COR-L47 (cell line): ENCODE measurements at regions not wholly inside any gene's neighbourhood (a gene's known extent, or its start where the extent isn't known, plus 50 kb on each side); places are given as distances from the start of the nearest gene placed in this dataset.

Experiments used
- DNase-seq: peaks from one replicate; lab custom pipeline; 2025; lab: John Stamatoyannopoulos, UW

DNA sequence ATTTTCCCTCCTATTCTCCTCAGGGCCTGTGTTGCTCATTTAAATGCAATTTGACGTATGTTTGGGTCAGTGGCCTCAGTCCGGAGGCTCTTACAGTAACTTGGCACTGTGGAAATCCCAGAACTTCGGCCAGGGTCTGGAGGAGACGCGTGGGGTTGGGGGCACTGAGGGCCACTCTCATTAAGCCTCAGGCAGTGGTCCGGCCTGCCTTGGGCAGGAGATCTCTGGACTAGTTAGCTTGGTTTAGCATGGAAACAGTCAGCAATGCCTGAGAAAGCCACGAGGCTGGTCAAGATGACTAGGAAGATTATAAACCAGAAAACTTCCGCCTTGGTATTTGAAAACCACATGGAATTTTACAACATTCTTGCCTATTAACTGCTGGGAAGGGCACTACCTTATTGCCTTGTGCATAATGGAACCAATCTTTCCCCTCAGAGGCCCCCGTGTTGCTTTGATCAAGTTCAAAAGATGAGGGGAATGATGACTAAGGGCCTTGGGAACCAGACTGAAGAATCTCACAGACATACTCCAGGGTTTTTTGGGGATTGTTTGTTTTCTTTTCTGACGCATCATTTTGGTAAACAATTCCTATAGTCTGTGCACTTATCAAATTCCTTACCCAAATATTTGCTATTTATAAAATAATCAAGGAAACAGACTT is 206.0 kb upstream of the PREP start:
- DNase-seq, result no peak

DNA sequence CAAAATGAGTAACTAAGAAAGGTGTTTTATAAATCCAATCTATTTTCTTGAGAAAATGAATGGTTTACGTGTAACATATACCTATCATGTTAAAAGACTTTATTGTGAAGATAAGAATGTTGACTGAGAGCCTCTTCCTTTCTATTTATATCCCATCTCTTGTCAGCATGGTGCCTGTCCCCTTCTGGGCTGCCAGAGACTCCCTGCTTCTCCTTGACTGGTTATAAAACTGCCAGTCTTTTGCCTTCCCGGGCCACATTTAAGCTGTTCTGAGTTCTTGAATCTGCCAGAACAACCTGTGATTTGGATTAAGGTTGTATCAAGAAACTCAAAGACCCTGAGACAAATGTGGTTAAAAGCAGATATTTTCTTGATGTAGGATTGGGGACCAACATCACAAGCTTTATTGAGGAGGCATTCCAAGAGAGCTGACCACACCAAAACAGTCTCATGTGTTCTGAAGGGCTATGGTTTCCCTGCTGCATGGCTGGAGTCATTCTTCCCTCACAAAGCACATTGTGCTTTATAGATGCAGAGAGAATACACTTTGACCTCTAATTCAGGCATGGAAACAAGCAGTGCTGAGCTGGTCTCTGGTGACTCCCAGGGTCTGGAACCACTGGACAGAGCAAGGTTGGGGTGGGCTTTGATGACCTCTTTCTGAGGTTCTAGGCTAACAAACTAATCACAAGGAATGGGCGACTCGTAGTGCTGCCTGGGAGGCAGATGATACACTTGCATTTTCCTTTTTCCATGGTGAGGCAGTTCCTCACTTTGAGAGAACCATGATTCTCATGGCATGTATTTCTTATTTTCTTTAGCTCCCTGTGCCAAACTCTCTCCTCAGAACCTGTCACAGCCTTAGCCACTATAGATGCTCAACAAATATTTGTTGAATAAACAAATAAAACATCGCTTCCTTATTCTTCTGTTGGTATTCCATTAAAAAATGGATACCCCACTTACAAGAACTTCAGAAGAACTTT is 205.0 kb upstream of the PREP start:
- no peak for DNase-seq

DNA sequence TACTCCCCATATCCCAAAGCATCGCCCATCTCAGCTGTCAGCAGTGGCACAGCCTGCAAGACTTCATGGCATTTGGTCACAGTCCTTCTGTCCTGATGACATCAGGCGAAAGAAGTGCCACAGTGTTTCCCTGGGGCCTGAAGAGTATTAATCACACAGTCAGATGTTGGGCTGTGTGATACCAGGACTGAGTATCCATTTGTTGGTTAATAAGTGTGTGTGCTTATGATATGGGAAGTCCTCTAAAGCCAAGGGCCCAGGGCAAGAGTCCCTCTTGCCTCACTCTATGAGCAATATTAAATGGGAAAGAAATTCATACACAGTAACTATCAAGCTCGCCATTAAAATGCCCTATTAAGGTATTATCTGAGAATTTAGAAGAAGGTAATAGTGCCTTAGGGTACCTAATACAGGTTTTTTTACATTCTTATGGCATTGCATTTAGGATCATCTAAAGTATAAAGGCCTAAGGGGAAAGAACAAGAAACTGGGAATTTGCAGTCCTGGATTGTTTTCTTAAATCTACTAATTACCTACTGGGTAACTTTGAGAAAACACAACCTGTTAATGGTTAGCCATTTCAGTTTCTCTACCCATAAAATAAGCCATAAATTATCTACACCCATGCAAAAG is 204.1 kb upstream of the PREP start:
- no peak for DNase-seq

DNA sequence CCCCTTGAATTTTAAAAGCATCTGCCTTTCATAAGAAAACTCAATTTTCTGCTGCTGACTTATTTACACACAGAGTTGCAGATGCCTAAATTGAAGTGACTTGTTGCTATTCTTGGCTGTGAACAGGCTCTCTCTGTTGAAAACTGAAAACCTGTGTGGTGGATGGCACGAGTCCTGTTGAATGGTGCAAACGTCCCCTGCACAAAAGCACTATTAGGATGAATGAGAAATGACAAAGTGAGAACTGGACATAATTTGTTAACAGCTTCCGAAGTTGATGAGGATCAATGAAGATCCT is 201.7 kb upstream of the PREP start:
- DNase-seq, result no peak

DNA sequence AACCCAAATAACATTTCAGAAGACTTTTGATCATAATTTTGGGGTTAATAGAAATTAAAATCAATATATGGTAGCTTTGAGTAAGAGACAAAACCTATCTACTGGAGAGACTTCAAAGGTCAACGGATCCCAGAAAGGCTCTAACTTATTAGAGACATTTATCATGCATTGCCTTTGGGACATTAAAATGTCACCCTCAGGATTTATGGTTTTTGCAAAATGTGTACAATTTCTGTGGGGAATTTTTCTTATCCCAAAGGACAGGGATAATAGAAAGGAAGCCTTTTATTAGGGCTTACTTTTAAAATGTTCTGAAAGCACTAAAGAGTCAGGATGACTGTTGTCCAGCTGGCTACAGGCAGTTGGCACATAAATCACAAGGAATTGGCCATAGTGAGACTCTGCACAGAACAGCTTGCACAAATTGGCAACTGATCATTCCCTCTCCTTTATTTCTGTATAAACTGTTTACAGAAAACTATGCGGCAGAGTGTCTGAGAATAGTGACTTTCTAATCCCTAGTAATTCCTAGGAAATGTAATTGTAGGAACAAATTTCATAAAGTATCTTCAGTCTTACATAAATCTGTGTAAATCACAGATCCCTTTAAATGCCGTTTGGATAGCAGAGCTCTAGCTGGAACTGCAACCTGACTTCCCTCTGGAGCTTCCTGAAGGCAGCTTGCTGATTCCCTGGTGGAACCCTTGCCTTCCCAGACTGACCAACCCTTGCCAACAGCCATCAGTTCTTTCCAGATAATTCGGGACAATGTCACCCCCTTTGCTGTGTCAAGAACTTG is 201.1 kb upstream of the PREP start:
- no peak for DNase-seq

DNA sequence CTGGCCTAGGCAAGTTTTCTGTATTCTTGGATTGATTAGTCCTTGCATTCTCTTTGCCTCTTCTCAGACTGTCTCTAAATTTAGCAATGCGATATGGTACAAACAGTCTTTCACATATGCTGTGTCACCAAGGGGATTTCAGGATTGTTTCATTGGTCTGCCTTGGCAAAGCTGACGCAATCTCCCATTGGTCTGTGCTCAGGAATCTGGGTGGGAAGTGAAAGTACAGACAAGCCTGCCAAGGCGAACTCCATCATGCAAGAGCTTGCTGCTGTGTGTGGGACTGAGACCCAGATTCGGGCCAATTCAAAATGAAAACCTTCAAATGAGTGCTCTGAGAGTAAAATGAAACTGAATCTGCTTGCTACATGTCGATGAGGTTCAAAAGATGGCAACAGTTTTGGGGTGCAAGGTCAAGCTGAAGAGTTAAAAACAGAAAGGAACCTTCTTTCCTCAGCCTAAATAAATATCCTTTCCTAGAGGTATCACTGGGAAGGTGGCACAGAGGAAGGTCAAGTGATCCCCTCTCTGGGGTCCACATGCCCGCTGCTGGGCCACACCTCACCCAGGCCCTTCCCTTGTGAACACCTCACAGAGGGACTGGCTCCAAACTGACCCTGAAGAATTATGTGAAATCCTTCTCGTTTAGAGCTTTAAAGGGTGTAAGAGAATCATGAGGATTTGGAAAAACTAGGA is 198.8 kb upstream of the PREP start:
- no peak for DNase-seq

DNA sequence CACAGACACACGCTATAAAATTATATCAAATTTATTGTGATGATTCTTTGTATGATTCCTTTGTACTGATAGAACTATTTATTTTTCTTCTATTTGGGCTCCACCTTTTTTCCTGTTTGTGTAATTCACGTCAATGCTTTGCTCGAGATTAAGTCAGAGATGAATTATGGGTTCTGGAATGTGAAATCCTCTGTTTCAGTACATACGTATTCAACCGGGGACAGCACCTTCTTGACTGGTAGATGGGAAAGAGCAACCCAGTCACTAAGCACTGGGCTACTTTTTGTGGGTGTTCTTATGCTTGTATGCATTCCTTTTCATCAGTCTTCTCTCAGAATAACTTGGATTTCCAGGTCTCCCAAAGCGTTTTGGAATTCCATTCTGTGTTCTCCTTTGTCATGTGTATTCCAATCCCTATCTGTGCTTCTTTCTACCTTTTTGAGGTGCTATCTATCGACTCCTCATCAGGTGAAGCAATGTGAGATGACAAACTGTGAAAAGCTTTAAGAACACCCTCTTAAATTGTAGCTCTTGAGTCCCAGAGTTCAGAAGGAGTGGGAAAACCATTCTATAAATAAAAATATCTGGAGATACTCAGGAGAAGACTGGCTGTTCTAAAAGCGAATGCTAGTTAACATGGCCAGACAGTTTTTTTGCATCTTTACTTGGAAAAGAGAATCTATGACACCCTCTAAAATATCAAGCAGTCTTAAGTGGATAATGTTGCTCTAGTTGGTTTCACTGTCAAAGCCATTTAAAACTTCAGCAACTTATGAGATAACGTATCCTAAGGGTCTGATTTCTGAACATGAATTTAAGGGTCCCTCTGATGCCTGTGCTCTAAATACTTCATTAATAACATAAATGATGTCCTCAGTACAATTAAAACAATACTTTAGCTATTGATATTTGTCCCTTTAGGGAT is 197.7 kb upstream of the PREP start:
- DNase-seq, result no peak

DNA sequence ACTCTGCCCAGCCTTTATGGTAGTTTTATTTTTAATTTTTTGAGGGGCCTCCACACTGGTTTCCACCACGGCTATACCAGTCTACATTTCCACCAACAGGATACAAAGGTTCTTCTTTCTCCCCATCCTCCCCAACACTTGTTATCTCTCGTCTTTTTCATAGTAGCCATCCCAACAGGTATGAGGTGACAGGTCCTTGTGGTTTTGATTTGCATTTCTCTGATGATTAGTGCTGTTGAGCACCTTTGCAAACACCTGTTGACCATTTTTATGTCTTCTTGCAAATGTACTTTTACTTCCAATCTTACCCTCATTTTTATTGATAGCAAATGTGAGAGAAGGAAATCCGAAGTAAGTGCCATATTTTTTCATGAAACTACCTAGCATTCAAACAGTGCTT is 195.4 kb upstream of the PREP start:
- no peak for DNase-seq

DNA sequence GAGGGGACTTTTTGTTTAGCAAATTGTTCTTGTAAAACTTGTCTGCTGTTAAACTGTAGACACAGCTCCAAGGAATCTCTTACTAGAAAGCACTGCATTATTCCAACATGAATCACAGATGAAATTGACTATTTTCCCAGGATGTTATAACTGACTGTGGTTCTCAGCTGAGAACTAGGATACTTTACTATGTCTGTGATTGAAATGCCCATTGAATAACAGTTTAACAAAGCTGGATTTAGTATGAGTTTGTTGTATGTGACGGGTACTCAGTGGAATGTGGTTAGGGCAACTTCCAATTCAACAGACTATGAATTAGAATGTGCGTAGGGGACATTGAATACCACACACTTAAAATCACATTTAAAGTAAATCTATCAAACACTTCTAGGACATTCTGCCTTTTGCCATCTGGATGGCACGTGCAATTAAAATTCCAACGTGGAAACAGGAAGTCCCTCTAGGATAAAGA is 193.4 kb upstream of the PREP start:
- no peak for DNase-seq

DNA sequence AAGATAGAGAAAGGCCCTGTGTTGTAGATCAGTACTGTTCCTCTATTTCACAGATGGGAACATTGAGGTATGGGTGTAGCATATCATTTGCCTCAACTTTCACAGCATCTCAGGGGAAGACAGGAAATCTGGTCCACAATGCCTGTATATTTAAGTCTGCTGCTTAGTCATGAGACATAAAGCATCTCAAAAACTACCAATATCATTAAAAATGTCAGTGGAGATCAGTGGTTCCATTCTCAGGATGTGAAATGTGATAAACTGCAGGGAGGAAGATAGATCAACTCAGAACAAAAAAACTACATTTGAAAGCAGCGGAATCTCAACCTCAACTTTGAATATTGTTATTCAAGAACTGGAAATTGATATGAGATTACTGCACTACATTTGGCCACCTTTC is 192.9 kb upstream of the PREP start:
- no peak for DNase-seq

DNA sequence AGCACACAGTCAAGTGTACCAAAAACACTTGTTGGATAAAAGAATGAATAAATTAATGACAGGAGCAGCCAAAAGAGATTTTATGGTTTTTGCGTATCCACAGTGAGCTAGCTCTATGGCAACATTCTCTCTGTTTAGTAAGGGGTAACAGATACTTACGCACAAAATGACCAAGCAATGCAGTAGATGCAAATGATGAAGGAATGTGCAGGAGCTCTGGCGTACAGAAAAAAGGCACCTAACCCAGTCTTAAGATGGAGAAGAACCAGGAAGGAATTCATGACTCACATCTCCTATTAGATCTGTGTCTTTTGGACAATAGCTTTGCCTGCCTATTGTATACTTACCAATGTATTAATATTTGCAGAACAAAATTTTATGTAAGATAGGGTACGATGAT is 191.9 kb upstream of the PREP start:
- no peak for DNase-seq

DNA sequence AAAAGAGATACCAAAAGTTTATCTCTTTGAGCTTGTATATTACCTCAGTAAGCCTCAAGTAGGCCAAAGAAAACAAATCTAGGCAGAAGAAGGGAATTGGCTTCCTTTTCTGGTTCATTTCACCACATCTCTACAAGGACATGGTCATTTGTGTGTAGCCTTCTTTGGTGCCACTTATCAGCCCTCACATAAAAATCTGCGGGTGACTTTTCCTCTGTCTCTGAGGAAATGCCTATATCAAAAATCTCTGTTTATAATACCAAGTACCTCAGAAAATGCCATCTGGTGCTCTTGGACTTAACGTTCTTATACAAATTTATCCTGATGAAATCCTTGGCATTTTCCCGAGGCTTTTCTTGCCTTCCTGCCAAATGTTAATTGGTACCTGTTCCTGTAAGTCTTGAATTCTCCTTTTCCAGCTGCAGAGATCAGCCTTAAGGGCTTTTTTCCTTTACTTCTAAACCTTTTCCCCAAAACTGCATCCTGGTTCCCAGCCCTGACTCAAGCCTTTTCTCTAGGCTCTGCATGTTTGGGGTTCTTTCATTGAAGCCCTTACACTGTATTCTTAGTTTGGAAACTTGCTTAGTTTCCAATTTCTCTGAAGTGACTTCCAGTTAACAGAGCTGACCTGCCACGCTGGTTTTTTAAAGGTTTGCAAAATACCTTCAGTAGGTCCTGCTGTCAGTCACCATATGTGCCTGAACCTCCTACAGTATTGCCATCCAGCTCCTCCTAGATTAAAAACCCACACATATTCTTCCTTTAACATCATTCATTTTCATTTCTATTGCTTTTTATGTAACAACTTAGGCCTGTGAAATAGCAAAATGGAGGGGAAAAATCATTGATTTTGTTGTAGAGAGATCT is 191.2 kb upstream of the PREP start:
- no peak for DNase-seq

DNA sequence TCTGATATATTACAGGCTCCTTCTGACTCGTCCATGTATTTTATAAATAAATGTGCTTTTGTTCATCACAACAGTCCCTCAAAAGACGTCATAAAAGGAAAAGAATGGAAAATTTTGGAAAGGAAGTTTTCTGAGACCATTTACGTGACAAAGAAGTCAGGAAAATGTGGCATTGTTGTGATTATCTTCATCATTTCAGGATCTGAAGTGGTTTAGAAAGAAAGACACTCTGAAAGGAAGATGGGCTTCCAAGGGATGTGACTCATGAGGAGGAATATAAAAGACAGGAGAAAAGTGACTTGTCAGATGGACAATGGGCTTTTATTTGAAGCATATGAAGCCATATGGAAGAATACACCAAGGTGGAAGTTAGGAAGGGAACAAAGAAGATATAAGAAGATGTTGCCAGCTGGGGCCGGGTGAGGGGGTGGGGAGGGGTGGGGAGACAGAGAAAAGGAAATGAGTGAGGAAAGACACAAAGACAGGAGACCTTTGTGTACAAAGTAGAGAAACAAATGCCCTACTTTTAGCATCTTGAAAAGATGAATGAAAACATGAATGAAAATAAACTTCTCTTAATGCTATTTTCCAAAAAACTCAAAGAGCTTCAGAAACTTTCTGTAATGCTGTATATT is 190.3 kb upstream of the PREP start:
- DNase-seq, result no peak

DNA sequence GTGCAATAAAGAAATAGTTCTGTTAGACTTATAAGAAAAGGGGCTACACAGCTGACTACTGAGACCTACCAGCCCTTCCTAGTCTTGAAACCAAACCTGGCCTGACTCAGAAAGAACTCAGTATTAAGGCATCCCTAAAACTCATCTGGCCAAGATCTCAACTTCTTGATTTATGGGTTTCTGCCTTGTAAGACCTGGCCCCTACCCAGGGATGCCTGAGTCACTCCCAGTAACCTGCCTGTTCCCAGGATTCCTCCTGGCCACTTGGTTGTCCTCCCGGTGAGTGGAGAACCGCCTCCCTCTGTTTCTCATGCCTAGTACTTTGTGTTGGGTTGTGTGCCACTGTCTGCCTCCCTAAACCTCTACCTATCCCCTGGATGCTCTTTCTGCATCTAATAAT is 189.4 kb upstream of the PREP start:
- no peak for DNase-seq

DNA sequence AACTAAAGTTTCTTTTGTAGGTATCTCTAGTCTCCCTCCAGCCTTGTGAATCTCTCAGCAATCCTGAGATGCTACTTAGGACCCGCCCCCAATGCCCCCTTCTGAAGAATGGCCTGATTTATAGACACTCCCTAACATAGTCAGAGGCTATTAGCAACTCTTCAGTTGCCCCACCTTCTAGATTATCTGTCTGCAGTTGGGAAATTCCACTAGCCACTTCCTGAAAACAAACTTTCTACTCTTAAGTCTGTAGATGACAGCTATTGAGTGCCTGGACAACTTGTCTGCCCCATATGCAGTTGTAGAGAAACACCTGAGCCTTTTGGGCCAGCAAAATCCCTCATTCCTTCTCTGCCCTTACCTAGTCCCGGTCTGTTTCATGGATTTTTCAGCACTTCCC is 188.2 kb upstream of the PREP start:
- no peak for DNase-seq

DNA sequence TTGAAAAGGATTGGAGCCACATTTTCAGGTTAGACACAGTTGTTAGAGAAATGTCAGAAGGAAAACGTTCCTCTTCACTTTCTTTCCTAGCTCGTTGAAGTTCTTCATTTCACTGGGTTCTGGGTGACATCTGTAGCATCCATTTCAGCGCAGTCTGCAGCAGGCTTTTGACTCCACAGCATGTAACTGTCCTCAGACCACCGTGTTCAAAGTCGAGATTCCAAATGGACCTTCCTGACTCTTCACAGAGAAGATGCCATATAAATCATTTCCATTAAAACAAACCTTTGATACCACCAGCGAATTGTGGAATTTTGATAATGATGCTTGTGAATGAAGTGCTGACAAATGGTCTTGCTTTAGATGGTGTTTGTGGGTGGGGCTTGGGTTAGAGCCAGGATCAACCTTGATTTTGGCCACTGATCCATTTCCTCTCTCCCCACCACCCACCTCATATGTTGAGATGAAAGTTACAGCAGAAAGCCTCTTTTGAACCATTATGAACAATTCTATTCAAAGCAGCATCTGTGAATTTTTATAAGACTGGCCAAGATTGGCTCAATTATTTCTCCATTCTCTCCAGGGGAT is 185.3 kb upstream of the PREP start:
- DNase-seq, result no peak

DNA sequence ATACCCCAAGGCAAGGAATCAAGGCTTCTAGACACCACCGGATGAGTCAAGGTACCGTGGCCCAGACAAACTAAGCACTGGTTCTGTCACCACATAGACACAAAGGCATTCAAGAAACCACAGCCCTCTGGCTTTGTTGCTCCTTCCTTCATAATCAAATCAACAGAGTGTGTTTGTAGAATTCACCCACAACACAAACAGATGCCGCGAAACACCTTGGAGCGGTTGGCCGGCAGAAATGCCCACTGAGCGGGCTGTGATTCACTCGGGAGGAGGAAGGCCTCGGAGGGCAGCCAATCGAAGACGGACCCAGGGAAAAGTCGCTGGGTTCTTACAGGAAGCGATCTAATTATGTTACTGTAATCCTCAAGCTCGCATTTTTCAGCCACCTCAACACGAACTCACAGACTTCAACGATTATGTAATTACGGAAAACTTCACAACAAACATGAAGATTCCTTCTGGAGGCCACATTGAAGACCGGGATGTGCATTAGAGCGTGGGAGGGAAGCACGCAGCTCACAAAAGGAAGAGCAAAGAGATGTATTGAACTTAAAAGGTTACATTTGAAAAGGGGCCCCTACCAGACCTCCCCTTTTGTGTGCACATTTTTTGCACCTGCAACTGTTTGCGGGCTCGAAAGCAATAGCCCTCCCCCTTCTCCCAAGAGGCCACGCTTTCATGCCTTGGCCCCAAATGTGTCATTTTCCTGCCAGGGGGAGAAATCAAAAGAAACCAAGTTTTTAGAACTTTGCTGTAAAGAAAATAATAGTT is 184.7 kb upstream of the PREP start:
- no peak for DNase-seq

DNA sequence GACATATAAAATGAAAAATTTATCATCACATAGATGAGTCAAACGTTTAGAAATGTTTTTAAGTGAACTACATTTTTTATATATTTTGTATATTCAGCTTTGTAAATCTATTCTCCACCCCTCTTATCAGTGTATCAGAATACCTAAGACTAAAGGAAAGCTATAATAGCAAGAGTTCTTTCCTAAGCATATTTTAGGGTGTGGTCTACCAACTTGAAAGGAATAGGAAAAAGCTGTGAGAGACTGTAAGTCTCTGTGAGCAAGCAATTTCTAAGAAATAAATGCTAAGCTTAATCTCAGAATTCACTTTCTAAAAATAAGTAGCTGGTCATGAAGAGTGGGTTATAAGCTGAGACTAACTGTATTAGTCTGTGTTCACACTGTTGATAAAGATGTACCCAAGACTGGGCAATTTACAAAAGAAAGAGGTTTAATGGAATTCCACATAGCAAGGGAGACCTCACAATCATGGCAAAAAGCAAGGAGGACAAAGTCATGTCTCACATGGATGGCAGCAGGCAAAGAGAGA is 175.4 kb upstream of the PREP start:
- no peak for DNase-seq
